ENCODE measurements at regions not wholly inside any gene's neighbourhood (a gene's known extent, or its start where the extent isn't known, plus 50 kb on each side); places are given as distances from the start of the nearest gene placed in this dataset.

DNA sequence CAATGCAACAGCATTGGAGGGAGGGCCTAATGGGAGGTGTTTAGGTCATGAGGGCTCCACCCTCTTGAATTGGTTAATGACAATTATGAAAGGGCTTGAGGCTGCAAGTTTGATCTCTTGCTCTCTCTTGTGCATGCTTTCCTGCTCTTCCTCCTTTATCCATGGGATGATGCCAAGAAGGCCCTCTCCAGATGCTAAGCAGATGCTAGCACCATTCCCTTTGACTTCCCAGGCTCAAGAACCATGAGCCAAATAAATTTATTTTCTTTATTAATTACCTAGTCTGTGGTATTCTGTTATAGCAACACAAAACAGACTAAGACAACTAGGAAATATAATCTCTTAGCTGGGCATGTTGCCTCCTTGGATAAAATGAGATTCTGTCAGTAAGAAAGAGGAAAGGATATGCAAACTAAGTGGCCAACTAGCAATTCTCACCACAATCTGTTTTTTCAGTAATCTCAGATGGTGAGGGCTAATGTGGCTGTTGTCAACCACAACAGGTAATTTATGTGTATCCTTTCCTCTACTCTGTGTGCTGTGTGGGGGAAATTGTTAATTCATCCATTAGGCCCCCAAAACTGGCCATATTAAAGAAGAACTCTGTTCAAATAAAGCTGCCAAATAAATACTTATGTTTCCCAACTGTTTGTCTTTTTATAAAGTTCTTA is 269.1 kb upstream of the CD180 start:
- TF ChIP-seq, protein P1, sequence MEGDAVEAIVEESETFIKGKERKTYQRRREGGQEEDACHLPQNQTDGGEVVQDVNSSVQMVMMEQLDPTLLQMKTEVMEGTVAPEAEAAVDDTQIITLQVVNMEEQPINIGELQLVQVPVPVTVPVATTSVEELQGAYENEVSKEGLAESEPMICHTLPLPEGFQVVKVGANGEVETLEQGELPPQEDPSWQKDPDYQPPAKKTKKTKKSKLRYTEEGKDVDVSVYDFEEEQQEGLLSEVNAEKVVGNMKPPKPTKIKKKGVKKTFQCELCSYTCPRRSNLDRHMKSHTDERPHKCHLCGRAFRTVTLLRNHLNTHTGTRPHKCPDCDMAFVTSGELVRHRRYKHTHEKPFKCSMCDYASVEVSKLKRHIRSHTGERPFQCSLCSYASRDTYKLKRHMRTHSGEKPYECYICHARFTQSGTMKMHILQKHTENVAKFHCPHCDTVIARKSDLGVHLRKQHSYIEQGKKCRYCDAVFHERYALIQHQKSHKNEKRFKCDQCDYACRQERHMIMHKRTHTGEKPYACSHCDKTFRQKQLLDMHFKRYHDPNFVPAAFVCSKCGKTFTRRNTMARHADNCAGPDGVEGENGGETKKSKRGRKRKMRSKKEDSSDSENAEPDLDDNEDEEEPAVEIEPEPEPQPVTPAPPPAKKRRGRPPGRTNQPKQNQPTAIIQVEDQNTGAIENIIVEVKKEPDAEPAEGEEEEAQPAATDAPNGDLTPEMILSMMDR (IDR thresholded peaks at IDR 0.05; ENCODE audit: extremely low read depth in 1 of 2, insufficient read depth in 1 of 2, low read depth in 1 of 2, low read length in 2 of 2) = no peak
- TF ChIP-seq EZH2 (IDR thresholded peaks at IDR 0.05; ENCODE audit: borderline replicate concordance, low read depth, low read length, severe bottlenecking) = no peak
- TF ChIP-seq MYC (IDR thresholded peaks at IDR 0.05; ENCODE audit: low read depth, low read length) = no peak
- TF ChIP-seq POLR2A (IDR thresholded peaks at IDR 0.05; ENCODE audit: low read depth, low read length) = no peak
- TF ChIP-seq POLR2AphosphoS5 (IDR thresholded peaks at IDR 0.05; ENCODE audit: insufficient read depth, low read depth, low read length) = no peak
- TF ChIP-seq FOS (IDR thresholded peaks at IDR 0.05; ENCODE audit: borderline replicate concordance, insufficient read depth, low read length) = no peak
- TF ChIP-seq, protein P2, sequence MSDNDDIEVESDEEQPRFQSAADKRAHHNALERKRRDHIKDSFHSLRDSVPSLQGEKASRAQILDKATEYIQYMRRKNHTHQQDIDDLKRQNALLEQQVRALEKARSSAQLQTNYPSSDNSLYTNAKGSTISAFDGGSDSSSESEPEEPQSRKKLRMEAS (IDR thresholded peaks at IDR 0.05; ENCODE audit: insufficient read depth, insufficient read length) = no peak
- TF ChIP-seq GATA2 (IDR thresholded peaks at IDR 0.05; ENCODE audit: insufficient read depth, insufficient read length, low read depth, low read length) = no peak
- TF ChIP-seq JUN (IDR thresholded peaks at IDR 0.05; ENCODE audit: borderline replicate concordance, insufficient read depth, insufficient read length, low read depth) = no peak

All from endothelial cell of umbilical vein (primary cell).